ENCODE measurements at regions not wholly inside any gene's neighbourhood (a gene's known extent, or its start where the extent isn't known, plus 50 kb on each side); places are given as distances from the start of the nearest gene placed in this dataset.
"Not testable (repeated sequence)": the region's sequence is repeated elsewhere in the genome, so short reads cannot be mapped to it uniquely, and the experiment has no call there.

DNA sequence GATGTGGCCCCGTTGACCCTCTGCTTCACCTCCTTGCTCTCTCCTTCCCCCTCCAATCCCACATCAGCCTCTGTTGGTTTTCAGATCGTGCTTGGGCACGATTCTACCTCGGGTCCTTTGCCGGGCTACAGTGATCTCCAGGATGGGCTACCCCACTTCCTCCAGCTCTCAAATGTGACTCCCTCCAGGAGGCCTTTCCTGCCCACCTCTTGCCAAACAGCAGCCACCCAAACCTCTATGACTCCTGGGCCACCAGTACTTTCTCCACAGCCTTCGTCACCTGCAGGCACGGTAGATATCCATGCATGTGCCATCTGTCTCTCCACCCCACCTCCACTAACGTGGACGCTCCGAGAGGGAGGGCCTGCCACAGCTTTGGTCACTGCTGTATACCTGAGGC lies 55.9 kb upstream of the NXT1 start:
- TF ChIP-seq, protein P1, sequence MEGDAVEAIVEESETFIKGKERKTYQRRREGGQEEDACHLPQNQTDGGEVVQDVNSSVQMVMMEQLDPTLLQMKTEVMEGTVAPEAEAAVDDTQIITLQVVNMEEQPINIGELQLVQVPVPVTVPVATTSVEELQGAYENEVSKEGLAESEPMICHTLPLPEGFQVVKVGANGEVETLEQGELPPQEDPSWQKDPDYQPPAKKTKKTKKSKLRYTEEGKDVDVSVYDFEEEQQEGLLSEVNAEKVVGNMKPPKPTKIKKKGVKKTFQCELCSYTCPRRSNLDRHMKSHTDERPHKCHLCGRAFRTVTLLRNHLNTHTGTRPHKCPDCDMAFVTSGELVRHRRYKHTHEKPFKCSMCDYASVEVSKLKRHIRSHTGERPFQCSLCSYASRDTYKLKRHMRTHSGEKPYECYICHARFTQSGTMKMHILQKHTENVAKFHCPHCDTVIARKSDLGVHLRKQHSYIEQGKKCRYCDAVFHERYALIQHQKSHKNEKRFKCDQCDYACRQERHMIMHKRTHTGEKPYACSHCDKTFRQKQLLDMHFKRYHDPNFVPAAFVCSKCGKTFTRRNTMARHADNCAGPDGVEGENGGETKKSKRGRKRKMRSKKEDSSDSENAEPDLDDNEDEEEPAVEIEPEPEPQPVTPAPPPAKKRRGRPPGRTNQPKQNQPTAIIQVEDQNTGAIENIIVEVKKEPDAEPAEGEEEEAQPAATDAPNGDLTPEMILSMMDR (IDR thresholded peaks at IDR 0.05; ENCODE audit: borderline replicate concordance): no peak
- peak overlapping the region; percentile 82 for H3K27ac ChIP-seq (replicated peaks)
- no peaks in the 10 kb centered on the region for H3K9me3 ChIP-seq (replicated peaks)
- no peaks in the 10 kb centered on the region for H3K36me3 ChIP-seq
- H3K27me3 ChIP-seq (ENCODE audit: low read depth): peaks cover 27% of the 10 kb centered on the region
- H3K4me3 ChIP-seq: no peak overlapping the region
- no peak for DNase-seq
- intact Hi-C loops (cut with micrococcal nuclease): no loop called here
- H3K4me1 ChIP-seq: peaks cover 34% of the 10 kb centered on the region

DNA sequence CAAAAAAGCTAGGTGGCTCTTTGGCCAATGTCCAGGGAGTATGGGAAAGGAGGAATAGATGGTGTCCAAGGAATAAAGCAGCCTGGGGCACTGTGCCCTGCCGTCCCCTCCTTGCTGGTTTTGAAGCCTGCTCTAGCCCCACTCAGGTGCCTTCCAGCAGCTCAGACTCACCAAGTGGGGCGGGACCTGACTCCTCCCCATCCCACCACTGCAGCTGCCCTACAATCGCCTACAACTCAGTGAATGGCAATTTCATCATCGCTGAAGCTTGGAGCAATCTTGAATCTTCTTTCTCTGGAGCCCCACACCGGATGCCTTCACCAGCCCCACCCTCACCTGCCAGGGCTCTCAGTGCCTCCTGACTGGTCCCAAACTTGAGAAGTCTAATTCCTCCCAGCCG lies 56.4 kb upstream of the NXT1 start:
- peak overlapping the region; percentile 82 for H3K27ac ChIP-seq (replicated peaks)
- intact Hi-C loops (cut with micrococcal nuclease): no loop called here
- peaks cover 32% of the 10 kb centered on the region for H3K27me3 ChIP-seq (ENCODE audit: low read depth)
- TF ChIP-seq, protein P1 (IDR thresholded peaks at IDR 0.05; ENCODE audit: borderline replicate concordance): no peak
- no peak for DNase-seq
- H3K9me3 ChIP-seq (replicated peaks): no peaks in the 10 kb centered on the region
- no peaks in the 10 kb centered on the region for H3K36me3 ChIP-seq
- no peak overlapping the region for H3K4me3 ChIP-seq
- H3K4me1 ChIP-seq: peaks cover 37% of the 10 kb centered on the region

DNA sequence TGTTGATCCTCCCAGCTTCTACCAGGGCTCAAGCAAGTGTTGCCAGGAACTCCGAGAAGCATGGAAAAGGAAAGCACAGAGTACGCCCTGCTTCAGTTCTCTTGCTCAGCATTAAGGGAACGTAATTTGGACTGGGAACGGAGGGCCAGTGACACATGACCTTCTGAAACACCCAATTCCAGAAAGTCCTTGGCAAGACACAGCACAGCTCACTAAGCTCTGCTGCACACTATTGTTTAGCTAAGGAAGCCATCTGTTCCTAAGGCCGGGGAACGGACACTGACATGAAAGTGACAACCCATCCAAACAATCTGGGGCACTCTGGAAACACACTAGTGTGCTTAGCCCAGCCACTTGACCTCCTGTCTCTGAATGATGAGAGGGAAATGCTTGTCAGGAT lies 56.9 kb upstream of the NXT1 start:
- H3K27ac ChIP-seq (replicated peaks): peak overlapping the region; percentile 82
- H3K4me1 ChIP-seq: peaks cover 37% of the 10 kb centered on the region
- TF ChIP-seq, protein P1 (IDR thresholded peaks at IDR 0.05; ENCODE audit: borderline replicate concordance): no peak
- intact Hi-C loops (cut with micrococcal nuclease): no loop called here
- peak; percentile 27 for DNase-seq
- no peak overlapping the region for H3K4me3 ChIP-seq
- peaks cover 37% of the 10 kb centered on the region for H3K27me3 ChIP-seq (ENCODE audit: low read depth)
- H3K9me3 ChIP-seq (replicated peaks): no peaks in the 10 kb centered on the region
- H3K36me3 ChIP-seq: no peaks in the 10 kb centered on the region

DNA sequence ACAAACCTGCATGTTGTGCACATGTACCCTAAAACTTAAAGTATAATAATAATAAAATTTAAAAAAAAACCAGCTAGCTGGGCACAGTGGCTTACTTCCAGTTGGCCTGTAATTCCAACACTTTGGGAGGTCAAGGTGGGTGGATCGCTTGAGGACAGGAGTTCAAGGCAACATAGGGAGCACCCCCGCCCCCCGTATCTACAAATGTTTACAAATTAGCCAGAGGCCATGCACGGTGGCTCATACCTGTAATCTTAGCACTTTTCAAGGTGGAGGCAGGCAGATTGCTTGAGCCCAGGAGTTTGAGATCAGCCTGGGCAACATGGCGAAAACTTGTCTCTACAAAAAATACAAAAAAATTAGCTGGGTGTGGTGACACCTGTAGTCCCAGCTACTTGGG lies 58.3 kb upstream of the NXT1 start:
- peaks cover 31% of the 10 kb centered on the region for H3K27me3 ChIP-seq (ENCODE audit: low read depth)
- H3K27ac ChIP-seq (replicated peaks): peak overlapping the region; percentile 82
- H3K4me3 ChIP-seq; H3K36me3 ChIP-seq; DNase-seq; intact Hi-C loops (cut with micrococcal nuclease); H3K9me3 ChIP-seq (replicated peaks): not testable (repeated sequence)
- peaks cover 37% of the 10 kb centered on the region for H3K4me1 ChIP-seq

DNA sequence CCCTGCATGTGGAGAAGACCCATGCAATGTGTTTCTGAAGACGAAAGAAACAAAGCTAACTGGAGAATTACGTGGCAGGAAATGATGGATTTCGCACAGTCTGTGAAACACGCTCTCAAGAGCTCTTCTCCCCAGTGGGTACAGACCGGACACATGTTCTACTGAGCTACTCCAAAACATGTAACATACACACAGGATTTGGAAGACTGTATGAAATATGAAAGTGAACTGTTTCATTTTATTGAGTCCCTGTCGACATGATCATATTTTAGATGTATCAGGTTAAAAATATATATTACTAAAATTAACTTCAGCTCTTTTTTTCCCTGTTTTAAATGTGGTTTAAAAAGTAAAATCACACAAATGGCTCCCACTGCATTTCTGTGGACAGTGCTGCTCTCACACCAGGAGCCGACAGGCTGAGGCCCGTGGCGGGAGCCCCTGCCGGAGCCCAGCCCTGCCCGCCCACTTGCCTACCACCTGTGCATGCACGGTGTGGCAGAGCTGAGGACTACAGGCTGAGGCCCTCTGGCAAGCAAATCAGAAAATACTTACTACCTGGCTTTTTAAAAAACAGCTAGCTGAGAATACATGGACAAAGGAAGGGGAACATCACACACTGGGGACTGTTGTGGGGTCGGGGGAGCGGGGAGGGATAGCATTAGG lies 58.9 kb upstream of the NXT1 start:
- H3K4me1 ChIP-seq: peaks cover 37% of the 10 kb centered on the region
- H3K27me3 ChIP-seq (ENCODE audit: low read depth): peaks cover 31% of the 10 kb centered on the region
- no peak for DNase-seq
- intact Hi-C loops (cut with micrococcal nuclease): no loop called here
- H3K36me3 ChIP-seq: no peaks in the 10 kb centered on the region
- H3K9me3 ChIP-seq (replicated peaks): no peaks in the 10 kb centered on the region
- H3K4me3 ChIP-seq: no peak overlapping the region
- TF ChIP-seq, protein P1 (IDR thresholded peaks at IDR 0.05; ENCODE audit: borderline replicate concordance): no peak
- H3K27ac ChIP-seq (replicated peaks): no peak overlapping the region

DNA sequence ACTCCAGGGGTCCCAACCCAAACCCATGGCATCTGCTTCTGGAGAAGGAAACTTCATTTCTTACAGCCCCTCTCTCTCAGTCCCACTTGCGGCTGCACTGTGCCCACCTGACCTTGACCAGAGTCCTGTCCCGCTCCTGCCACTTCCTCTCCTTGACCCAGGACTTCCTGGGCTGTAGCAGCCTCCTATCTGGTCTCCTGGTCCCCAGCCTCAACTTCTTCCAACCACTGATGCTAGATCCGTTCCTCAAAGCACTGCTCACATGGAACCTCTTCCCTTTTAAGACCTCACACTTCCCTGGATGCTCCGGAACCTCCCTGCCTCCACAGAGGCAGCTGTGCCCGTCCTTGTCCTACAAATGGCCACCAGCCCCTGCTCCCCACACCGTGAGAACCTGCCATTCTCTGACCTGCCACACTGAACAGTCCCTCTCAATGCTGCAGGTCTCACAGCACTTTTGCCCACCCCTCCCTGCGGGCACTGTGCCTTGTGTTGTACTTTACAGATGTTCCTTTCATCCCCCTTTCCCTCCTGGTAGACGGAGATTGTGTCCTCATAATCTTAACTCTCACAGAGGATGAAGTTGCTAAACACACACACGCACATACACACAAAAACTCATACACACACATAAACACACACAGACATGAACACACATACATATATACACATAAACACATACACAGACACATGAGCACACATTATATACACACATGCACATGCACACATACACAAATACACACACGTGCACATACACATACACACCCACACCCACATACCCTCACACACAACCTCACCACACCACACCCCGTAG lies 59.6 kb upstream of the NXT1 start:
- H3K9me3 ChIP-seq (replicated peaks): no peaks in the 10 kb centered on the region
- H3K27ac ChIP-seq (replicated peaks): peak overlapping the region; percentile 31
- H3K4me3 ChIP-seq: no peak overlapping the region
- H3K4me1 ChIP-seq: peaks cover 37% of the 10 kb centered on the region
- DNase-seq: no peak
- peaks cover 31% of the 10 kb centered on the region for H3K27me3 ChIP-seq (ENCODE audit: low read depth)
- intact Hi-C loops (cut with micrococcal nuclease): no loop called here
- TF ChIP-seq, protein P1 (IDR thresholded peaks at IDR 0.05; ENCODE audit: borderline replicate concordance): no peak
- no peaks in the 10 kb centered on the region for H3K36me3 ChIP-seq
